ENCODE measurements at regions not wholly inside any gene's neighbourhood (a gene's known extent, or its start where the extent isn't known, plus 50 kb on each side); places are given as distances from the start of the nearest gene placed in this dataset.

- DNase-seq, result no peak
Observed at GRCh38 chr7:30212701-30213111, 71.7 kb upstream of the ZNRF2 start.

DNA sequence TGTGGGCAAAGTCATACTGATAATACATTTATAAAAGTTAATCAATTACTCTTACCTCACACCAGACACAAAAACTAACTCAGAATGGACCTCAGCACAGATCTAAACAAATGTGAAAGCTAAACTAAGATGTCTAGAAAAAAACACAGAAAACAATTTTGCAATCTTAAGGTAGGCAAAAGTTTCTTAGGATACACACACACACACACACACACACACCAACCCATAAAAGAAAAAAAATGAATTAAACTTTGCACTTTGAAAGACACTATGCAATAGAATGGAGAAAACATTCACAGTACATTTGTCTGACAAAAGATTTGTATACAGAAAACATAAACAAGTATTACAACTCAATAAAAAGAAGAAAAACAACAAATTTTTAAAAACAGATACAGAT lies 70.8 kb upstream of the ZNRF2 start:
- no peak for DNase-seq

GRCh38 chr7:30214651-30215137 lies 69.7 kb upstream of the ZNRF2 start:
- peak; percentile 6 for DNase-seq

GRCh38 chr7:30221764-30222163 lies 62.6 kb upstream of the ZNRF2 start:
- DNase-seq, result no peak

DNA sequence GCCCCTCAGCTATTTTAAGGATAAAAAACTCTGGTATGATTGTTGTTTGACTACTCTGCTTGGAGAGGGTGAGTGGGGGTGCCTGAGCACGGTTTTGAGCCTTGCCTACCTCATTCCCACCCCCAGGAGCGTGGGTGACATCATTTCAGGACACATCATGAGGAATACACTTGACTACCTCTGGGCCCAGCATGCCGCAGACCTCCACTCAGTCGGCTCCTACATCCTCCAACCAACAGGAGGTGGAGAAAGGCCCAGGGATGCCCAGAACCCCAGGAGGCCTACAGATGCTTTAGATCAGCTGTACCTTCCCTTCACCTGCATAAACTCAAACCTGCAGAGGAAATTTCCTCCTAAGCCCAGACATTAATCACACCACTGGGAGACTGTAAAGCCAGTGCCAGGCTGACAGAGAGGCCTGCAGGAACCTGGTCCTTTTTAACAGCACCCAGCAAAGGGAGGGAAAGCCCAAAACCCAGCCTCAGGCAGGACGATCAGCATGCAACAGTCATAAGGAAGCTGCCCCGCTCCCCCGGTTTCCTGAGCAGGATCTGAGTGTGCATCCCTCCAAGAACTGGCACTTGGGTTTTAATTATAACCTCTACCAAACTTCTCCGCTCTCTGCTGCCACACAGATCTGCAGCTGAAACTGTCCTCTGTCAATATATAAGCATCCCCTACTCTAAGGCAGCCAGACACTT lies 61.7 kb upstream of the ZNRF2 start:
- no peak for DNase-seq

- DNase-seq, result no peak
Observed at GRCh38 chr7:30223896-30224295, 60.5 kb upstream of the ZNRF2 start.

DNA sequence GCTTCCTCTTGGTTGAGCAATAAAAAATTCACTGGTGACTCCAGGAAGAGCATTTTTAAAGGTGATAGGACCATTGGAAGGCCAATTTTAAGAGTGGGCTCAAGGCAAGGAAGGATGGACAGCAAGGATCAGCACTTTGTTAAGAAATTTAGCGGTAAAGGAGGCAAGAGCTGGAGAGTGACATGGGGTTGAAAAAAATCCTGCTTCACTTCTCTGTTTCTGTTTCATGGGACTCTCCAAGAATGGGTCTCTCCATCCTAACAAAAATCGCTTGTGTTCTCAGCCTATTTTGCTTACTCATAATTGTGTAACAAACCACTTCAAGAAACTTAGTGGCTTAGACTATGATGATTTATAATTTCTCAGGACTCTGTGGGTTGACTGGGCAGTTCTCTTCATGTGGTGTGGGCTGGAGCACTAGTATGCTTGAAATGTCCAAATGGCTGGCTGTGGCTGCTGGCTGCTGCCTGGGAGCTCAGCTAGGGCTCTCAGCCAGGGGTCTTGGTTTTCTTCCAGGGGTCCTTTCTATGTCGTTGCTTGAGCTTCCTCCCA lies 59.8 kb upstream of the ZNRF2 start:
- no peak for DNase-seq

DNA sequence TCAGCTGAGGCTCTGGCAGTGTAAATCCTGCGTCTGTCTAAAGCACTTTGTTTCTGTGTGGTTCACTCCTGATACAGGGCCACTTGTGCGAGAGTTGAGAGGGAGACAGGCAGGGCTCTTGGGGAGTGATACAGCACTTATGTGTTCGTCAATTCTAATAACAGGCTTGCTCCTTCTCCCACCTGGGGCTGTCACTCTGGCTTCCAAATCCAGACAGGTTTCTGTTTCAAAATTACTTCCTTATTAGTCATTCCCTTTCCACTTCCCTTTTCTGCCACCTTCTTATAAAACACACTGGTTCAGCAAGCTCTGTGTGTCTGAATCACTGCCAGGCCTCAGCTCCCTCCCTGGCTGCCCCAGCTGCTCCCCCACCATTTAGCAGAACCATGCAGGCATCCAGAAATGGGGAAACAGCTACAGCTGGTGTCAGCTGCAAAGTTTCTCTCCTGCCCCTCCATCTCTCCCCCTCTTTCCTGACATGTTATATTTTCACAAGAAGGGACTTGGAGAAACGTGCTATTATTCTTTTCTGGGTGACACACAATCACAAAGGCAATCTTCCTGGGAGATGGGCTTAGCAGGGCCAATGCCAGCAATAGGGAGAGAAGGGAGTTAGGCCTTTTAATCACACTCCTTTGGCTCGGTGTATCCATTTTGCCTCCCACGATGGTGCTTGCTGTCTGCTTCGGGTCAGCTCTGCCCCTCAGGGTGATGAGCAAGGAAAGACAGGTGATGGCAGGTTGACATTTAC lies 58.4 kb upstream of the ZNRF2 start:
- DNase-seq, result peak; percentile 76

GRCh38 chr7:30226614-30227268 lies 57.7 kb upstream of the ZNRF2 start:
- peak; percentile 83 for DNase-seq

- DNase-seq, result no peak
Observed at GRCh38 chr7:30231271-30231670, 53.1 kb upstream of the ZNRF2 start.

- no peak for DNase-seq
Observed at GRCh38 chr7:30232391-30232790, 52.0 kb upstream of the ZNRF2 start.
